GM18502 (cell line): ENCODE measurements at regions not wholly inside any gene's neighbourhood (a gene's known extent, or its start where the extent isn't known, plus 50 kb on each side); places are given as distances from the start of the nearest gene placed in this dataset.

Experiments
- ATAC-seq: cut with Tn5 transposase; IDR thresholded peaks from one replicate; pipeline ENCODE4 v1.9.1; 2021; ENCODE audit warnings: mild to moderate bottlenecking; ENCODE audit not compliant: unreplicated experiment, poor library complexity

- ATAC-seq, result no peak
Measured at GRCh38 chr6:168229368-168229752, 90.2 kb downstream of the DACT2 start.

- no peak for ATAC-seq
Measured at GRCh38 chr6:168228676-168229367, 90.8 kb downstream of the DACT2 start.

DNA sequence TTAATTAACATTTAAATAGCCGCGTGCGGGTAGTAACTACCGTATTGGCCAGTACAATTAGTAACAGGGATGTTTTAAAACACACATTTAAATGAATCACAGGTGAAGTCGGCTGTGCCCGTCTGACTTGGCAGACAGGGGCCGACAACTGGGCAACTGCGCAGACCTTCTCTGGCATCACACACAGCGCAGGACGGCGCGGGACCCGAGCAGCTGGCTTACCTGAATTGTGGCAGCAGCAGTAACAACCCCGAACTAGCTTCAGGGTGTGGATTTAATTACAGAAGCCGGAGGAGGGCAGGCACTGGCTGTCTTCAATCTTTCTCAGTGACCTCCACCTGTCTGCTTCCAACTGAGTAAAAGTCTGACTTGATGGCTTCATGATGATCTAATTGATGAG is 91.7 kb downstream of the DACT2 start:
- ATAC-seq, result no peak

DNA sequence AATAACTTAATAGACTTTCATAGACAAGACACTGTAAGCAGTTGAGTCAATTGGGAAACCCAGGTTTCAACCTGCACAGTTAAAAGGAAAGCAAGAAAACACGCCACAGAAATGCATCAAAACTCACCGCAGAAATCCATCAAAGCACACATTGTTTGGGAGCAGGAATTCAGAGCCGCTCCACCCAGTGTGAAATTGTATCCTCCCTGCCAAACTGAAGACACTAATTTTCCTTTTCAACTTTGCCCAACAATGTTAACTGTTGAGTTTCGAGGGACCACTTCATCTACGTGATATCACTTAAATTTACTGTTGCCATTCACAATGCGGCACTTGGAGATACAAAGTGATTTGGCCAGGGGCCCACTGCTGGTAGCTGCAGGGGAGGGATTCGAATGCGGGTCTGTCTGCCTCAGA is 92.7 kb downstream of the DACT2 start:
- ATAC-seq, result no peak

- ATAC-seq, result no peak
Measured at GRCh38 chr6:168226061-168226752, 93.4 kb downstream of the DACT2 start.

DNA sequence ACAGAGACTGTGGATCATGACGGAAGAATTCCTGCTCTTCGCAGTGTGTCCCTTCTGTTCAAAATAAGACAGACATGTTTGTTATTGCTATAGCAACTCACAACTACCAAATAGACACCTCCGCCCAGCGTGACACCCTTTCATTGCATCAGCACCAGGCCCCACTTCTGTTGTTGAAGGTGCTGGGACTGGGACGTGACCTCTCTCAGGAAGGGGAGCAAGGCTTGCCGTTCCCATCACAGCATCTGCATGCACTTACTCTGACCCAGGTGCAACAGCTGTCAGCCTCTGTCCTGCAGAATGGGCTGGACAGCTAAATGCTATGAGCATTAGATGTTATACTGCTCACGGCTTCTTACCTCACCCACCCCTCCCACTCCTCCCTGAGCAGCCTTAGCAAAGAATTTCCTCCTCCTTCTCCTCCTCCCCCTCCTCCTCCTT is 94.1 kb downstream of the DACT2 start:
- no peak for ATAC-seq

GRCh38 chr6:168223755-168224154 is 95.8 kb downstream of the DACT2 start:
- no peak for ATAC-seq

DNA sequence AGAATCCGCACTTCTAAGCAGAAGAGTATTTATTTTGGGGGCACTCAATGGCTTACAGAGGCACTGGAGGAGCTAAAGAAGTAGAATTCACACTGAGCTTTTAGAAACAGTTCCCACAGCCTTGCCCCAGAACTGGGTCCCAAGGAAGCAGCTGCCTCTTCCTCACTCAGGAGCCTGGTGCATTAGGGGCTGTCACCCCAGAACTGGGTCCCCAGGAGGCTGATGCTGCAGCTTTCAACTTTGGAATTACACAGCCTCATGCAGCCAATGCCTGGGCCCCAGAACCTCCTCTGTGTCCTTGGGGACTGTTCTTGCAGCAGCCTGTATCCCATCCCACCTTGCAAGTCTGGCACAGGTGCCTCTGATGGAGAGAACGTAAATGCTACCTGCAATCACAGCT is 96.4 kb downstream of the DACT2 start:
- no peak for ATAC-seq

GRCh38 chr6:168222115-168223043 is 97.2 kb downstream of the DACT2 start:
- ATAC-seq, result no peak

DNA sequence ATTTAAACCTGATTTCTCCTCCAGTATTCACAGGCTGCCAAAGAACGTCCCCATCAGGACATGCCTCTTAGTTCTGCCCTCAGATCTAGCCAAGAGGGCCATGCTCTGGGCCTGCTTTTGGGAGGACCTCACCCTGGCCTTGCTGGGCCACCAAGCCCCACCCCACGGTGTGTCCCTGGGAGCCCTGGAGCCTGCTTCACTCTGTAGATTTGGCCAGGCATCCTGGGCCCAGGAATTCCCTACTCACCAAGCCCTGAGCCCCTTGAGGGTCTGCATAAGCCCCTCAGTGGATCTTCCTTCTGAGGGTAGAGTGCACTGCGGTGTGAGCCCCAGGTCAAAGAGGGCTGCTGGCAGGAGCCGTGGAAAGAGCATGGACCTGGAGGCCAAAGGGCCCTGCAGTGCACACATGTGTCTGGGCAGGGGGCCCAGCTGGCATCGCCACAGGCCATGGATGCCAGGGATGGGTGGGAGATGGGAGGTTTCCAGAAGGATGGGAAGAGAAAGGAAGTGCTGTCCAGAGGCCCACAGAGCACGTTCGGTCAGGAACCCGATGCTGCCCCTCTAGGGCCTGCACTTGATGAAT is 98.0 kb downstream of the DACT2 start:
- ATAC-seq, result no peak

- ATAC-seq, result no peak
Measured at GRCh38 chr6:168221000-168221399, 98.6 kb downstream of the DACT2 start.

GRCh38 chr6:168219804-168220203 is 99.8 kb downstream of the DACT2 start:
- ATAC-seq, result no peak

DNA sequence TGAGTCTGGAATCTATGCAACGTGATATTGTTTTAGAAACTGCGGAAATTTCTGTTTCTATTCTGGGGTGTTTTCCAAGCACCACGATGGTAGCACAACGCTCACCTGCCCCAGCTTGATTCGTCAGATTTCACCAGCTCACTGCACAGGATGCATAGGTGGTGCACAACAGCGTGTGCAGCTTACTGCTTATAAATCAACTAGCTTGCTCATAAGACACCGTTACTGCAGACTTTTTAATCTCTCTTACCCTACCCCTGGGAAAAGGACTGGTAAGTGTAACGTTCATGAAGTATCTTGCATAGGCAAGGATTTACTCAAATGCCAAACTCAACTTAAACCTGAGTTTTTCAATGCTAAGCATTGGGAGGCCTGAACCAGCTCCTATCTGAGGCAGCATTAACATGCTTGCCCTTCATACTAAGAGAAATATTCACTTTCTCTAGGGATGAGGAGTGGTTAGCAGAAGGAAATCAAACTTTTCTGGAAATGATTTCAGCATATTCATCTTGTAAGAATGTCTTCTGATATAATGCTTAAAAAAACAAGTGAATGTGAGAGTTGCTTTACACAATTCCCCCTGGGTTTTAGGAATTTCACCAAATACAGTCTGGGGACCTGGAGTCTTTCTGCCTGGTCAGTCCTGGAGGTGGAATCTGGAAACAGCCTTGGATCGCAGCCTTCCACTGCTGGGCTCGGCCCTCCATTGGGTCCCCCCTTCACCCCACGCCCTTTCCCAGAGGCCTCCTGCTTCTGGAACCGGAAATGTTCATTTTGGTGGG is 100.6 kb downstream of the DACT2 start:
- ATAC-seq, result no peak

DNA sequence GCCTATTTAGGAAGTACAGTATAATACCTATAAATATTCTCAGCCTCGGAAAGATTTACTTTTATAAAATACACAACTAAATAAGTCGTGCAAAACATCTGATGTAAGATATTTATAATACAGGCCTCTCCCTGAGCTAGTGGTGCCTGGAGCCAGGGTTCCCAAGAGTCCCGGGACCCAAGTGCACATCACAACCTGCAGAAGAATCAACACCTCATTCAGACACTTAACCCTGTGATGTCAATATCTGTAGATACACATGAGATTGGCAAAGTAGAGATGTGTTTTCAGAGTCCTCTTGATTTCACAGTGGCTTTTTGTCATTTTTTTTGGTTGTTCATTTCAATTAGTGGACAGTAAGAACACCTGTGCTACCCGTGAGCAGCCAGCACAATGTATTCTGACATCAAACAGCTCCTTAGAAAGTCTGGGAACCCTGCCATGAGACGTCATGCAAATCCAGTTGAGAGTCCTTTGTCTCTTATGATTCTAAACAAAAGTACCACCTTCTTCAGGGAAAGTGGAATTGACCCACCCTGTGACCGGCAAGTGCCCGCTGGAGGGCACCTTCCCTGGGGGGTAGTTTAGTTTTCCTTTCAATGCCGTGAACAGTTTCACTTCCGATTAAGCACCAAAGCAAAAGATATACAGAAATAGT is 101.6 kb downstream of the DACT2 start:
- no peak for ATAC-seq

- no peak for ATAC-seq
Measured at GRCh38 chr6:168217216-168217879, 102.2 kb downstream of the DACT2 start.

- no peak for ATAC-seq
Measured at GRCh38 chr6:168216751-168217191, 102.8 kb downstream of the DACT2 start.

- ATAC-seq, result no peak
Measured at GRCh38 chr6:168216117-168216516, 103.5 kb downstream of the DACT2 start.

GRCh38 chr6:168215121-168215808 is 104.3 kb downstream of the DACT2 start:
- no peak for ATAC-seq
